Activated naive CD4-positive, alpha-beta T cell treated with anti-CD3 and anti-CD28 coated beads, Interleukin-2, amount 50 U/mL, for 72 hours (primary cell): ENCODE measurements at regions not wholly inside any gene's neighbourhood (a gene's known extent, or its start where the extent isn't known, plus 50 kb on each side); places are given as distances from the start of the nearest gene placed in this dataset.

Experiments
- ATAC-seq, 2 donors: fragments of 150-1000 bp; cut with Tn5 transposase; 2 replicates each; pipeline ENCODE4 v1.10.0; 2021; ENCODE audit warnings: mild to moderate bottlenecking in 2 of 2, moderate library complexity in 2 of 2
- DNase-seq, 2 donors: peaks; one replicate each; pipeline ENCODE4 v3.0.0; 2021 to 2022; ENCODE audit warnings: low spot score in 2 of 2
- H3K27ac Mint-ChIP-seq, 2 donors: one replicate each; pipeline ENCODE4 v1.8.0; 2022; ENCODE audit warnings: mild to moderate bottlenecking in 2 of 2, mixed read lengths in 2 of 2
- H3K36me3 Mint-ChIP-seq, 2 donors: one replicate each; pipeline ENCODE4 v1.8.0; 2022; ENCODE audit warnings: mixed read lengths in 2 of 2
- H3K9me3 Mint-ChIP-seq, 2 donors: one replicate each; pipeline ENCODE4 v1.8.0; 2022; ENCODE audit warnings: mixed read lengths in 2 of 2

GRCh38 chr11:27604416-27604815 lies 95.8 kb downstream of the BDNF start:
- no peaks in the 10 kb centered on the region for H3K36me3 Mint-ChIP-seq
- no peak for DNase-seq
- no peaks in the 10 kb centered on the region for H3K9me3 Mint-ChIP-seq
- peak overlapping the region in 1 of 2 donors; percentile 29 for H3K27ac Mint-ChIP-seq
- no peak for ATAC-seq

- Mint-ChIP-seq H3K36me3 (no peaks in the 10 kb centered on the region), H3K27ac (no peak overlapping the region), H3K9me3 (no peaks in the 10 kb centered on the region)
- DNase-seq (no peak), ATAC-seq (no peak)
Observed at GRCh38 chr11:27603376-27603990, 96.8 kb downstream of the BDNF start.

GRCh38 chr11:27600656-27601055 lies 94.1 kb upstream of the LIN7C start:
- no peak for ATAC-seq
- no peaks in the 10 kb centered on the region for H3K9me3 Mint-ChIP-seq
- no peak for DNase-seq
- H3K27ac Mint-ChIP-seq = no peak overlapping the region
- H3K36me3 Mint-ChIP-seq = peaks cover 0 to 4% of the 10 kb centered on the region in 2 donors

GRCh38 chr11:27599217-27599616 lies 92.6 kb upstream of the LIN7C start:
- H3K36me3 Mint-ChIP-seq = peaks cover 0 to 9% of the 10 kb centered on the region in 2 donors
- no peaks in the 10 kb centered on the region for H3K9me3 Mint-ChIP-seq
- no peak for ATAC-seq
- H3K27ac Mint-ChIP-seq = no peak overlapping the region
- DNase-seq = no peak

GRCh38 chr11:27596802-27597201 lies 90.2 kb upstream of the LIN7C start:
- Mint-ChIP-seq H3K36me3 (peaks cover 0 to 15% of the 10 kb centered on the region in 2 donors), H3K27ac (no peak overlapping the region), H3K9me3 (peaks cover 0 to 5% of the 10 kb centered on the region in 2 donors)
- DNase-seq (no peak), ATAC-seq (no peak)

- Mint-ChIP-seq H3K27ac (no peak overlapping the region), H3K36me3 (peaks cover 0 to 15% of the 10 kb centered on the region in 2 donors), H3K9me3 (peaks cover 0 to 5% of the 10 kb centered on the region in 2 donors)
- DNase-seq (no peak), ATAC-seq (no peak)
Observed at GRCh38 chr11:27596388-27596787, 89.8 kb upstream of the LIN7C start.

GRCh38 chr11:27592098-27592780 lies 85.7 kb upstream of the LIN7C start:
- H3K9me3 Mint-ChIP-seq = peaks cover 3 to 5% of the 10 kb centered on the region in 2 donors
- H3K36me3 Mint-ChIP-seq = peaks cover 0 to 15% of the 10 kb centered on the region in 2 donors
- DNase-seq (no peak), ATAC-seq (no peak)
- H3K27ac Mint-ChIP-seq = no peak overlapping the region

- DNase-seq = no peak
- Mint-ChIP-seq H3K27ac (no peak overlapping the region), H3K36me3 (no peaks in the 10 kb centered on the region), H3K9me3 (no peaks in the 10 kb centered on the region)
- no peak for ATAC-seq
Observed at GRCh38 chr11:27582621-27583020, 76.1 kb upstream of the LIN7C start.

- no peak for DNase-seq
- no peaks in the 10 kb centered on the region for H3K9me3 Mint-ChIP-seq
- H3K27ac Mint-ChIP-seq = no peak overlapping the region
Observed at GRCh38 chr11:27574342-27574741, 67.8 kb upstream of the LIN7C start.

GRCh38 chr11:27573024-27573423 lies 66.5 kb upstream of the LIN7C start:
- ATAC-seq (no peak), DNase-seq (no peak)
- no peak overlapping the region for H3K27ac Mint-ChIP-seq
- no peaks in the 10 kb centered on the region for H3K36me3 Mint-ChIP-seq
- no peaks in the 10 kb centered on the region for H3K9me3 Mint-ChIP-seq

More at GRCh38 chr11:27574342-27574741, 67.8 kb upstream of the LIN7C start:
- H3K36me3 Mint-ChIP-seq = no peaks in the 10 kb centered on the region
- no peak for ATAC-seq

GRCh38 chr11:27571154-27571810 lies 64.7 kb upstream of the LIN7C start:
- H3K27ac Mint-ChIP-seq = no peak overlapping the region
- DNase-seq (no peak), ATAC-seq (no peak)
- no peaks in the 10 kb centered on the region for H3K9me3 Mint-ChIP-seq
- H3K36me3 Mint-ChIP-seq = no peaks in the 10 kb centered on the region

GRCh38 chr11:27570542-27570941 lies 64.0 kb upstream of the LIN7C start:
- no peaks in the 10 kb centered on the region for H3K9me3 Mint-ChIP-seq
- no peaks in the 10 kb centered on the region for H3K36me3 Mint-ChIP-seq
- no peak overlapping the region for H3K27ac Mint-ChIP-seq
- DNase-seq (no peak), ATAC-seq (no peak)

- peaks cover 0 to 4% of the 10 kb centered on the region in 2 donors for H3K9me3 Mint-ChIP-seq
- ATAC-seq (no peak), DNase-seq (no peak)
- no peak overlapping the region for H3K27ac Mint-ChIP-seq
- H3K36me3 Mint-ChIP-seq = no peaks in the 10 kb centered on the region
Observed at GRCh38 chr11:27563641-27564040, 57.1 kb upstream of the LIN7C start.

GRCh38 chr11:27563201-27563600 lies 56.6 kb upstream of the LIN7C start:
- Mint-ChIP-seq H3K36me3 (no peaks in the 10 kb centered on the region), H3K9me3 (peaks cover 0 to 4% of the 10 kb centered on the region in 2 donors), H3K27ac (no peak overlapping the region)
- ATAC-seq (no peak), DNase-seq (no peak)

GRCh38 chr11:27558401-27558800 lies 51.8 kb upstream of the LIN7C start:
- ATAC-seq = no peak

GRCh38 chr11:27557226-27557625 lies 50.7 kb upstream of the LIN7C start:
- DNase-seq = no peak
- Mint-ChIP-seq H3K36me3 (no peaks in the 10 kb centered on the region), H3K27ac (no peak overlapping the region), H3K9me3 (peaks cover 0 to 4% of the 10 kb centered on the region in 2 donors)
- ATAC-seq = no peak

More at GRCh38 chr11:27558401-27558800, 51.8 kb upstream of the LIN7C start:
- DNase-seq = no peak
- peaks cover 0 to 4% of the 10 kb centered on the region in 2 donors for H3K9me3 Mint-ChIP-seq
- no peaks in the 10 kb centered on the region for H3K36me3 Mint-ChIP-seq
- H3K27ac Mint-ChIP-seq = no peak overlapping the region
